Bronchial epithelial cell (primary cell): ENCODE measurements at regions not wholly inside any gene's neighbourhood (a gene's known extent, or its start where the extent isn't known, plus 50 kb on each side); places are given as distances from the start of the nearest gene placed in this dataset.
A peak's percentile ranks its signal among the peaks of the same experiment; 100 is the strongest.
"Not testable (repeated sequence)": the region's sequence is repeated elsewhere in the genome, so short reads cannot be mapped to it uniquely, and the experiment has no call there.

Experiments used
- DNase-seq: peaks from one replicate; pipeline ENCODE4 v3.0.0-alpha.2; 2010; ENCODE audit warnings: low read depth
- FAIRE-seq: peaks from 2 replicates; lab custom pipeline; 2011; peaks lifted over from hg19 to GRCh38; lab: Jason Lieb, UNC
- H3K27me3 ChIP-seq: 2 replicates; pipeline ENCODE4 v1.5.1; 2011; ENCODE audit warnings: low read length; ENCODE audit not compliant: control insufficient read depth, insufficient read depth
- H3K36me3 ChIP-seq: 2 replicates; pipeline ENCODE4 v1.5.1; 2011; ENCODE audit warnings: low read length; ENCODE audit not compliant: control insufficient read depth, insufficient read depth
- H3K4me3 ChIP-seq: 2 replicates; pipeline ENCODE4 v1.5.1; 2011; ENCODE audit warnings: mild to moderate bottlenecking, low read depth, low read length, control low read depth
- CTCF ChIP-seq: IDR thresholded peaks from 2 replicates; pipeline ENCODE4 v1.5.1; 2011; ENCODE audit warnings: mild to moderate bottlenecking, moderate library complexity, low read length, control low read depth, inconsistent platforms; ENCODE audit not compliant: insufficient read depth, severe bottlenecking

DNA sequence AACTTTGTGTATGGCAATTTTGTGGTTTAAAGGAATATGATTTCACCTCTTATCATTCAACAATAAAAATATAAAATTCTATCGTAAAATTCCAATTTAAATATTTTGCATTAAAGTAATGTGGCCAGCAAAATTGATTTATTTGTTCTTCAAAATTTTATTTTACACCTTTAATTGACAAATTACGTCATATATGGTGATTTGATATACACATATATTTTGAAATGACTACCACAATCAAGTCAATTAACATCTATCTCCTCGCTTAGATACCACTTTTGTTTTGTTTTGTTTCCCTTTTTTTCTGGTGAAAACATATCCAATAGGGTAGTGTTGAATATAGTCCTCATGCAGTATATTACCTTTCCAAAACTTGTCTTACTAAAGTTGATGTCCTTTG, 467.6 kb upstream of the HS3ST5 start:
- FAIRE-seq: no peak
- Histone ChIP-seq H3K27me3 (no peaks in the 10 kb centered on the region), H3K36me3 (no peaks in the 10 kb centered on the region), H3K4me3 (no peak overlapping the region)
- no peak for TF ChIP-seq CTCF
- DNase-seq: no peak

GRCh38 chr6:114805426-114805825, 462.6 kb upstream of the HS3ST5 start:
- H3K36me3 ChIP-seq, H3K4me3 ChIP-seq, DNase-seq, H3K27me3 ChIP-seq, FAIRE-seq: not testable (repeated sequence)

- Histone ChIP-seq H3K4me3 (no peak overlapping the region), H3K27me3 (no peaks in the 10 kb centered on the region), H3K36me3 (no peaks in the 10 kb centered on the region)
- no peak for DNase-seq
- FAIRE-seq: no peak
- TF ChIP-seq CTCF: no peak
These were observed 453.8 kb upstream of the HS3ST5 start for GRCh38 chr6:114796576-114796975.

DNA sequence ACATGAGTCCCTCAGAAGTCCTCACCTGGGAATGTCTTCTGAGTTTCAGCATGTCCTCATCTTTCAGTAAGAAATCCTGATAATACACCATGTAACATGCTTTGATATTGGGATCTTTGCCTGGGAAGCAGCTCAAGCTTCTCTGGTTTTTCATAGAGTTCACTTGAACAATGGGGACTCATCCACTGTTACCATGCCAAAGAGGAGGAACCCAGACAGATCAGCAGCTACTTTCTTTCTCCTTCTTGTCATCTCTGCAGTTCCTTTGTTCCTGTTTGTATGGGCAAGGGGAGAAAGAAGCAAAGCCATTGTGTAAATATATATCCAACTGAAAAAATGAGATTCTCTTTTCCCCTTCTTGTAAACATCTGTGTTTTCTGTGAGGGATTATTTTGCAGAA, 450.6 kb upstream of the HS3ST5 start:
- no peak for DNase-seq
- Histone ChIP-seq H3K36me3 (no peaks in the 10 kb centered on the region), H3K4me3 (no peak overlapping the region), H3K27me3 (no peaks in the 10 kb centered on the region)
- no peak for FAIRE-seq
- TF ChIP-seq CTCF: no peak

DNA sequence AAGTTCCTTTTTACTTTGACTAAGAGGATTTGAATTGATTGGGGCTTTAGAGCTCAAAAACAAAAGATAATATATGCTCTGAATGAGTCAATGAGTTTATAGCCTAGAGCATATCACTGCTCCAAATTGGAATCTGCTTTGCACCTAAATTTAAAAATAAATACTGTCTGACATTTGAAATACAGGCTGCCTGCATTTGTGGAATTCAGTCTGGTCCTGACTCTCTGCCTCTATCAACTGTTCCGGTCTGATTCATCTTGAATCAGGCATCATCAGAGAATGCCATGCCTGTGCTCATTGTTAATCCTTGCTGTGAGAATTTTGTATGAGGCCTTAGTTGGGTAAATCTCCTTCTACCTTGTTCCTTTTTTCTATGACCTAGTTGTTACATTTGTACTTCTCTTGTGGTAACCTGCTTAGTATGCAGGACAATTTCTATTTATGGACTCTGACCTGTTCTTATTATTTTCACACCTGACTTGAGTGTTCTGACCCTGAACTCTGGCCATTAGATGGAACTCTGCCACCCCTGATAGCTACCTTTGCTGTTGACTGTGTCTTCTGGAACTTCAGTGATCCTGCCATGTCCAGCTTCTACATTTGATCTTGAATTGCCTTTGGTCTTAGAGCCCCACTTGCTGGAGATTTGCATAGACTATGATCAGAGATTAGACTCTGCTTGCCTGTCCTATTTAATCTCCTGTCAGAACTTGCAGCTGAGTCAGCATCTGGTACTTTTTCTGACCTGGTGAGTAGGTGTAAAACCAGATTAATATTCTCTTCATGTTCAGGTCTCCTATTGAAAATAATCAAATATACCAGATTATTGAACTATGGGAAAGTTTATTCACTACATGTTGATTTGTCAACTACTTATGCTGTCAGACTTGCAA, 442.7 kb upstream of the HS3ST5 start:
- Histone ChIP-seq H3K27me3 (no peaks in the 10 kb centered on the region), H3K4me3 (no peak overlapping the region), H3K36me3 (no peaks in the 10 kb centered on the region)
- FAIRE-seq (no peak), DNase-seq (peak; percentile 37)
- no peak for TF ChIP-seq CTCF

DNA sequence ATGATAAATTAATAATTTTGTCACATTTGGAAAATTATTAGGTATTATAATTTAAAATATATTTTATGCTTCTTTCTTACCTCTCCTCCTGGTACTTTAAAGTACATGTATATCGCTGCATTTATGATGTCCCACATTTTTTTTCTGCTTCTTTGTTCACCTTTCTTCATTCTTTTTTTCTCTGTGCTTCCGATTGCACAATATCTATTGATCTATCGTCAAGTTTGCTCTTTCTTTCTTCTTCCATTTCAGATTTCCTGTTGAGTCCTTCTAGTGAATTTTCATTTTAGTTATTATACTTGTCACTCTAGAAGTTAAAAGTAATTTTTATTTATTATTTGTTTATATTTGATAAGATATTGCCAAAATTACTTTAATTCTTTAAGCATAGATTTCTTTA, 441.0 kb upstream of the HS3ST5 start:
- no peak for TF ChIP-seq CTCF
- no peak for FAIRE-seq

More for the DNA sequence above, 441.0 kb upstream of the HS3ST5 start:
- Histone ChIP-seq H3K27me3 (no peaks in the 10 kb centered on the region), H3K36me3 (no peaks in the 10 kb centered on the region), H3K4me3 (no peak overlapping the region)
- DNase-seq: no peak
